ENCODE measurements at regions not wholly inside any gene's neighbourhood (a gene's known extent, or its start where the extent isn't known, plus 50 kb on each side); places are given as distances from the start of the nearest gene placed in this dataset.

DNA sequence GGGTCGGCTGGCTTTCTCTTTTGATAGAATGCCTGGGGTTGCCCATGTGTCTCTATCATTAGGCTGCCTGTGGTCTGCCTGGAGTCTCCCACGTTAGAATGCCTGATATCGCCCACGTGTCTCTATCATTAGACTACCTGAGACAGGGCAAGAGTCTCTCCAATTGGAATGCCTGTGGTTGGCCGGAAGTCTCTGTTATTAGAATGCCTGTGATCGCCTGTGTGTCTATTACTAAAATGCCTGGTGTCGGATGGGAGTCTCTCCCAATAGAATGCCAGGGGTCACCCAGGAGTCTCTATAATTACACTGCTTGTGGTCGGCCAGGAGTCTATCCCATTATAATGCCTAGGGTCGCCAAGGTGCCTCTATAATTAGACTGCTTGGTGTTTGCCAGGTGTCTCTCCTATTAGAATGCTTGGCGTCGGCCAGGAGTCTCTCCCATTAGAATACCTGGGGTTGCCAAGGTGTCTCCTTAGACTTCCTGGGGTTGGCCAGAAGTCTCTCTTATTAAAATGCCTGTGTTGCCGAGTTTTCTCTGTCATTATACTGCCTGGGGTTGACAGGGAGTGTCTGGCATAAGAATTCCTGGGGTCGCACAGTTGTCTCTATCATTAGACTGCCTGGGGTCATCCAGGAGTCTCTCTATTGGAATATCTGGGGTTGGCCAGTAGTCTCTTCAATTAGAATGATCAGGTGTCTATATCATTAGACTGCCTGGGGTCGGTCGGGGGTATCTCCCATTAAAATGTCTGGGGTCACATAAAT lies 2272.8 kb downstream of the TP53TG3F start:
- DNase-seq (ENCODE audit: low read depth in 3 of 3): no peak

DNA sequence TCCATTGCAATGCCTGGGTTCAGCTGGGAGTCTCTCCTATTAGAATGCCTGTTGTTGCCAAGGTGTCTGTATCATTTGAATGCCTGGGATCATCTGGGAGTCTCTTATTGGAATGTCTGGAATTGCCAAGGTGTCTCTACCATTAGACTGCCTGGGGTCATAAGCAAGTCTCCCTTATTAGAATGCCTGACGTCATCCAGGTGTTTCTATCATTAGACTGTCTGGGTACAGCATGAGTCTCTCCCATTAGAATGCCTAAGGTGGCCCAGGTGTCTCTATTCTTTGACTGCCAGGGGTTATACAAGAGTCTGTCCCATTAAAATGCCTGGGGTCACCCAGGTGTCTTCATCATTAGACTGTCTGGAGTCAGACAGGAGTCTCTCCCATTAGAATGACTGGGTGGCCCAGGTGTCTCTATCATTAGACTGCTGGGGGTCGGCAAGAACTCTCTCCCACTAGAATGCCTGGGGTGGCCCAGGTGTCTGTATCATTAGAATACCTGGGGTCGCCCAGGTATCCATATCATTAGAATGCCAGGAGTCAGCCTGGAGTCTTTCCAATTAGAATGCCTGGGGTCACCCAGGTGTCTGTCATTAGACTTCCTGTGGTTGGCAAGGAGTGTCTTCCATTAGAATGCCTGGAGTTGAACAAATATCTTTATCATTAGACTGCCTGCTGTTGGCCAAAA lies 2274.0 kb downstream of the TP53TG3F start:
- DNase-seq (ENCODE audit: low read depth in 3 of 3): no peak

DNA sequence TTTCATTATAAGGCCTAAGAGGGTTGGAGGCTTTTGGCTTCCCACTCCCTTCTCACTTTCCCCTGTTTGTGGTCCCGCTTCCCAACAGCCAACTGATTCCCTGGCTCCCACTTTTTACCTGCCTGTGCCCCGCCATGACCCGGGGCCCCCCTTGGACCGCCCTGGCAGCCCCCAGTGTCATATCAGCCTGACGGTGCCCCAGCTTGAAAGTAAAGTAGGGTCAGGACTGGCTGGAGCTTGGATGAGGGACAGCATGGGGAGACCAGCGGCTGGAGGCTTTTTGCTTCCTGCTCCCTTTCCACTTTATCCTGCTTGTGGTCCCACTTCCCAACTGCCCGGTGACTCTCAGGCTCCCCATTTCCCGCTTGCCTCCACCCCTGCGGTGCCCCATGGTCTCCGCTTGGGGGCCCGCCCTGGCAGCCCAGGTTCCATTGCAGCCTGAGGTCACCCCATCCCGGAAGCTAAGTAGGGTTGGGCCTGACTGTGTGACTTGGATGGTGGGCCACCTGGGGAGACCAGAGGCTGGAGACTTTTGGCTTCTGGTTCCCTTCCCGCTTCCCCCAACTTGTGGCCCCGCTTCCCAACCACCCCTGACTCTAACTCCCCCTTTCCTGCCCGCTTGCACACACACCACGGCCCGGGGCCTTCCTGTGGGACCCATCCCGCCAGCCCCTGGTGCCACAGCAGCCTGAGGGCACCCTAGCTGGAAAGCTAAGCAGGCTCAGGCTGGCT lies 2274.7 kb downstream of the TP53TG3F start:
- DNase-seq (ENCODE audit: low read depth in 3 of 3): no peak

DNA sequence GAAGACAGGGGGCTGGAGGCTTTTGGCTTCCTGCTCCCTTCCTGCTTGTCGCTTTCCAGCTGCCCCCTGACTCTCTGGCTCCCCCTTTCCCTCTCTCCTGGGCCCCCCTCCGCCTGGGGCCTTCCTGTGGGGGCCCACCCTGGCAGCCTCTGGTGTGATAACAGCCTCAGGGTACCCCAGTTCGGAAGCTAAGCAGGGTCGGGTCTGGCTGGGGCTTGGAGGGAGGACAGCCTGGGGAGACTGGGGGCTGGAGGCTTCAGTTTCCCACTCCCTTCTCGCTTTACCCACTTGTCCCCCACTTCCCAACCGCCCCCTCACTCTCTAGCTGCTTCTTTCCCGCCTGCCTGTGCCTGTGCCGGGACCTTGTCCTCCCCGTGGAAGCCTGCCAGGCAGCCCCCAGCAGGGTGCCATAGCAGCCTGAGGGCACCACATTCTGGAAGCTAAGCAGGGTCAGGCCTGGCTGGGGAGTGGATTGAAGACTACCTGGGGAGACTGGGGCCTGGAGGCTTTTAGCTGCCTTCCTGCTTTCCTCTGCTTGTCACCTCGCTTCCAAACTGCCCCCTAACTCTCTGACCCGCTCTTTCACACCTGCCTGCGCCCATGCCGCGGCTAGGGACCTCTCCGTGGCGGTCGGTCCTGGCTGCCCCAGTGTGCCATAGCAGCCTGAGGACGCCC lies 2275.5 kb downstream of the TP53TG3F start:
- no peak for DNase-seq (ENCODE audit: low read depth in 3 of 3)

DNA sequence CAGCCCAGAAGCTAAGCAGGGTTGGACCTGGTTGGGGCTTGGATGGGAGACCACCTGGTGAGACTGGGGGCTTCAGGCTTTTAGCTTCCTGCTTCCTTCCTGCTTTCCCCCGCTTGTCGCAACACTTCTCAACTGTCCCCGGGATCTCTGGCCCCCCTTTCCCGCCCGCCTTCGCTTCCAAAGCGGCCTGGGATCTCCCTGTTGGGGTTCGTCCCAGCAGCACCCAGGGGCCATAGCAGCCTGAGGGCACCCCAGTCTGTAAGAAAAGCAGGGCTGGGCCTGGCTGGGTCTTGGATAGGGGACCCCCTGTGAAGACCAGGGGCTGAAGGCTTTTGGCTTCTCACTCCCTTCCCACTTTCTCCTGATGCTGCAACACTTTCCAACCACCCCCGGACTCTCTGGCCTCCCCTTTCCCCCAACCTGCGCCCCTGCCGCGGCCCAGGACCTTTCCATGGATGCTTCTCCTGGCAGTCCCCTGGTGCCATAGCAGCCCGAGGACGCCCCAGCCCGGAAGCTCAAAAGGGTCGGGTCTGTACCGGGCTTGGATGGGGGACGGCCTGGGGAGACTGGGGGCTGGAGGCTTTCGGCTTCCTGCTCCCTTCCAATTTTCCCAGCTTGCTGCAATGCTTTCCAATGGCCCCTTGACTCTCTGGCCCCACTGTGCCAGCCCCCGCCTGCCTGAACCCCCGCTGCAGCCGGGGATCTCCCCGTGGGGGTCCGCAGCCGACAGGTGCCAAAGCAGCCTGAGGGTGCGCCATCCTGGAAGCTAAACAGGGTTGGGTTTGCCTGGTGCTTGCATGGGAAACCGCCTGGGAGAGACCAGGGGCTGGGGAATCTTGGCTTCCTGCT lies 2276.2 kb downstream of the TP53TG3F start:
- DNase-seq (ENCODE audit: low read depth in 3 of 3): no peak

DNA sequence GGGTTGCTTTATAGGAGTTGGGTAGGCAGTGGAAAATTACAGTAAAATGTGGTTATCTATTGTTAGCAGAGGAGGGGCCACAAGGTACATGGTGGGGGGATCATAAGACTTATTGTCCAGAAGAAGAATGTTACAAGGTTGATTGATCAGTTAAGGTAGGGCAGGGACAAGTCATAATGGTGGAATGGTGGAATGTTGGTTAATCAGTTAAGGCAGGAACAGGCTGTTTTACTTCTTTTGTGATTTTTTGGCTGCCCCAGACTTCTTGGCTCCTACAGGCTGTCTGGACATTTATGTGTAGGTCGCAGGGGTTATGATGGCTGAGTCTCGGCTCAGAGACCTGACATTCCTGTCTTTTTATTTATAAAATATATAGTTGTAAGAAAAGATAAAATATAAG lies 2277.1 kb downstream of the TP53TG3F start:
- DNase-seq (ENCODE audit: low read depth in 3 of 3): no peak

DNA sequence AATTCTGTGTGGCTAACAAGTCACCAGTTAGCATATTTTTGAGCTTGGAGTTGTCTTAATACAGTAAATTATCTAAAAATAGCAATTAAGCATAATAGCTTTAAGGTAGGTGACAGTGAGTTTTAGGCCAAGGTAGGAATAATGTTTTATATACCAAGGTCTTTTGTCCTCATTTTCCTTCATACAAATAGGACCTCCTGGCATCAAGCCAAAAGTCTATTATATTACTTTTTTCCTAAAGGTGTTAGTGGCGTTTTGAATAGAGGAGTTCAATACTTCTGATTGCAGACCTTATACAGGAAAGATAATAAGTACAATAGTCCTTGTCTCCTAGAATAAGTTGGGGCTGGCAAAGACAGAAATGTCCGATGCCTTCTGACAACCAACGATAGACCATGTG lies 2277.7 kb downstream of the TP53TG3F start:
- no peak for DNase-seq (ENCODE audit: low read depth in 3 of 3)

DNA sequence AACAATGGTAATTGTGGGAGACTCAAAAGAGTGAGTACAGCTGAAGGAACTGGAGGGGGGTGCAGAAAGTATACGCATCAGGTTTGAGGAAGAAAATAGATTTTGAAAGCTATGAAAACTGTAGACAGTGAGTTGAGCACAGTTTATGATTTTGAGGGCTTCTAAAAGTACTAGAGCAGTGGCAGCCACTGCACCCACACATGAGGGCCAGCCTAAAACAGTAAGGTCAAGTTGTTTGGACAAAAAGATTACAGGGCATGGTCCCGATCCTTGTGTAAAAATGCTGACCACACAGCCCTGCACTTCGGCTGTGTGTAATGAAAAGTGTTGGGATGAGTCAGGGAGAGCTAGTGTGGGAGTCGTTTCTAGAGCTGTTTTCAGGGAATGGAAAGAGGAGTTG lies 2282.1 kb downstream of the TP53TG3F start:
- no peak for DNase-seq (ENCODE audit: low read depth in 3 of 3)

DNA sequence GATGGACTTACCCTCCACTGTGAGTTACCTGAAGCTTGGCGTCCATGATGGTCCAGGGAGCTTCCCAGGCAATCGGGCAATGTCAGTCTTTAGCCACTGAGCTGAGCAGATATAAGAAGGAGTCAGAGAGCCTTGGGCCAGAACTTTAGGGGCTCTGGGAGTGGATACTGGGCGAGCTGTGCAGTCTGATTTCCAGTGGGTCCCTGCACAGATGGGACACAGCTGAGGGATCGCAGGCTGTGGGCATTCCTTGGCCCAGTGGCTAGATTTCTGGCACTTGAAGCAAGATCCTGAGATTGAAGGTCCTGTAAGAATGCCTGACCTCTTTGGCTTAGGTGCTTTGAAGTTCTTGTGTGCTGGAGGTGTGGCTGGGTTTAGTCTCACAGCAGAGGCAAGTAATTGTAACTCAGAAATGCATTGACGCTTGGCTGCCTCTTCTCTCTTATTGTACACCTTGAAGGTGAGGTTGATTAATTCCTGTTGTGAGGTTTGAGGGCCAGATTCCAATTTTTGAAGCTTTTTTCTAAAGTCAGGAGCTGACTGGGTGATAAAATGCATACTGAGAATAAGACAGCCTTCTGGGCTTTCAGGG lies 2283.8 kb downstream of the TP53TG3F start:
- no peak for DNase-seq (ENCODE audit: low read depth in 3 of 3)

DNA sequence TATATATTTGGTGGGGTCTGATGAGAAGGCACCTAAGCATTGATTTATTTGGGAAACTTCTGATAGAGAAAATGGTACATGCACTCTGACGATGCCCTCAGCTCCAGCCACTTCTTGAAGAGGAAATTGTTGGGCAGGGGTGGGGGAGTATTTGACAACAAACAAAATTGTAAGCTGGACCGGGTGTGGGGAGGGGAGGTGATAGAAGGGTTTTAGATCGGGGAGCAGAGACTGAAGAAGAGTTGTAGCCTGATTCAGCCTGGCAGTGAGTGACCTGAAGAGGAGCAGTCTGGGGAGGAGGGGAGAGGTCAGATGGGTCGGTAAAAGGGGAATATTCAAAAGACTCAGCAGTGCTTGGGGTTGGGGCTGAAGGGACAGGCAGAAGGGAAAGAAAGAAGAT lies 2284.7 kb downstream of the TP53TG3F start:
- no peak for DNase-seq (ENCODE audit: low read depth in 3 of 3)

DNA sequence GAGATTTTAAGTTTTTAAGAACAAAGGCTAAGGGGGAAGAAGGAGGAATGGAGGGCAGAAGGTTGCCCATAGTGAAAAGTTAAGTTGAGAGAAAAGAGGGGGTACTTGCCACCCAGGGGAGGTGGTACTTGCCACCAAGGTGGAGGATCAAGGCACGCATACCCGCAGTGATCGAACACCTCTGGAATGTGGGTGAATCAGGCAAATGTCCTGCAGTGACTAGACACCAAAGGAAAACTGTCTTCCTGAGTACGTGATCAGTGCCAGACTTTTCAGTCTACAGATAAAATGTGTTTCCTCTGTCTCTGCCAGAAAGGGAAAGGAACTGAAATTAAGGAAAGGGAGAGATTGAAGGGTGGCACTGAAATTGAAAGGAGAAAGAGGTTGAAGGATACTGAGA lies 2285.3 kb downstream of the TP53TG3F start:
- no peak for DNase-seq (ENCODE audit: low read depth in 3 of 3)

DNA sequence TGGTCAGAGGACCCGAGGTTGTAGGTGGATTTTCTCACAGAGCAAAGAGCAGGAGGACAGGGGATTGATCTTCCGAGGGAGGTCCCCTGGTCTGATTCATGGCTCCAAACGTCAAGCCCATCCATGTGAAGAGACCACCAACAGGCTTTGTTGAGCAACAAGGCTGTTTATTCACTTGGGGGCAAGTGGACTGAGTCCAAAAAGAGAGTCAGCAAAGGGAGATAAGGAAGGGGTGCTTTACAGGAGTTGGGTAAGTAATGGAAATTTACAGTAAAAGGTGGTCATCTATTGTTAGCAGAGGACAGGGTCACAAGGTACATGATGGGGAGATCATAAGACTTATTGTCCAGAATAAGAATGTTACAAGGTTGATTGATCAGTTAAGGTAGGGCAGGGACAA lies 2285.8 kb downstream of the TP53TG3F start:
- no peak for DNase-seq (ENCODE audit: low read depth in 3 of 3)

DNA sequence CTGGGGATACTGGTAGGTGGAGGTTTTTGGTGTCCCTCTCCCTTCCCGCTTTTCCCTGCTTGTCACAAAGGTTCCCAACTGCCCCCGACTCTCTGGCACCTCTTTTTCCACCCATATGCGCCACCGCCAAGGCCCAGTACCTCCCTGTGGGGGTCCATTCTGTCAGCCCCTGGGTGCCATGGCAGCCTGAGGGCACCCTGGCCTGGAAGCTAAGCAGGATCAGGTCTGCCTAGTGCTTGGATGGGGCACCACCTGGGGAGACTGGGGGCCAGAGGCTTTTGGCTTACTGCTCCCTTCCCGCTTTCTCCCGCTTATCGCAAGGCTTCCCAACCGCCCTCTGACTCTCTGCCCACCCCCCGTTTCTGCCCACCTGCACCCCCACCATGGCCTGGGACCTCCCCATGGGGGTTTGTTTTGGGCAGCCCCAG lies 2286.4 kb downstream of the TP53TG3F start:
- DNase-seq (ENCODE audit: low read depth in 3 of 3): no peak

DNA sequence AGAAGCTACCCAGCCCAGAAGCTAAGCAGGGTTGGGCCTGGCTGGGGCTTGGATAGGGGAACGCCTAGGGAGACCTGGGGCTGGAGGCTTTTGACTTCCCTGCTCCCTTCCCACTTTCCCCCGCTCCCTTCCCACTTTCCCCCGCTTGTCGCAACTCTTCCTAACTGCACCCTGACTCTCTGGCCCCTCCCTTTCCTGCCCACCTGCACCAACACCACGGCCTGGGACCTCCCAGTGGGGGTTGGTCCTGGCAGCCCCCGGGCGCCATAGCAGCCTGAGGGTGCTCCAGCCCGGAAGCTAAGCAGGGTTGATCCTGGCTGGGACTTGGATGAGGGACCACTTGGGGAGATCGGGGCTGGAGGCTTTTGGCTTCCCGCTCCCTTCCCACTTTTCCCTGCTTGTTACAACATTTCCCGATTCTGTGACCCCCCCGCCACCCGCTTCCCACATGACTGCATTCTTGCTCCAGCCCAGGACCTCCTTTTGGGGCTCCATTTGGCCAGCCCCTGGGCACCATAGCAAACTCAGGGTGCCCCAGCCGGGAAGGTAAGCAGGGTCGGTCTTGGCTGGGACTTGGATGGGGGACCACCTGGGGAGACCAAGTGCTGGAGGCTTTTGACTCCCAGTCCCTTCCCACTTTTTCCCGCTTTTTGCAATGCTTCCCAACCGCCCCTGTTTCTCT lies 2287.0 kb downstream of the TP53TG3F start:
- no peak for DNase-seq (ENCODE audit: low read depth in 3 of 3)

DNA sequence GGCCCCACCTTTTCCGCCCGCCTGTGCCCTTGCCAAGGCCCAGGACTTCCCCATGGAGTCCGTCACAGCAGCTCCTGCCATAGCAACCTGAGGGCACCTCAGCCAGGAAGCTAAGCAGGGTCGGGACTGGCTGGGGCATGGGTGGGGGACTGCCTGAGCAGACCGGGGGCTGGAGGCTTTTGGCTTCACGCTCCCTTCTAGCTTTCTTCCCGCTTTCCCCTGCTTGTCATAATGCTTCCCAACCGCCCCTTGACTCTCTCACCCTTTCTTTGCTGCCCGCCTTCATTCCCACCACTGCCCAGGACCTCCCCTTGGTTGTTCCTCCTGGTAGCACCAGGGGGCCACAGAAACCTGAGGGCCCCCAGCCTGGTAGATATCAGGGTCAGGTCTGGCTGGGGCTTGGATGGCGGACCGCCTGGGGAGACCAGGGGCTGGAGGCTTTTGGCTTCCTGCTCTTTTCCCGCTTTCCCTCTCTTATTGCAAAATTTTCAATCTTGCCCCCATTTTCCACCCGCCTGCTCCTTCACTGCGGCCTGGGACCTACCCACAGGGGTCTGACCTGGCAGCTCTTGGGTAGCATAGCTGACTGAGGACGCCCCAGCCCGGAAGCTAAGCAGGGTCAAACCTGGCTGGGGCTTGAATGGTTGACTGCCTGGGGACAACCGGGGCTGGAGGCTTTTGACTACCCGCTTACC lies 2287.7 kb downstream of the TP53TG3F start:
- DNase-seq (ENCODE audit: low read depth in 3 of 3): no peak

DNA sequence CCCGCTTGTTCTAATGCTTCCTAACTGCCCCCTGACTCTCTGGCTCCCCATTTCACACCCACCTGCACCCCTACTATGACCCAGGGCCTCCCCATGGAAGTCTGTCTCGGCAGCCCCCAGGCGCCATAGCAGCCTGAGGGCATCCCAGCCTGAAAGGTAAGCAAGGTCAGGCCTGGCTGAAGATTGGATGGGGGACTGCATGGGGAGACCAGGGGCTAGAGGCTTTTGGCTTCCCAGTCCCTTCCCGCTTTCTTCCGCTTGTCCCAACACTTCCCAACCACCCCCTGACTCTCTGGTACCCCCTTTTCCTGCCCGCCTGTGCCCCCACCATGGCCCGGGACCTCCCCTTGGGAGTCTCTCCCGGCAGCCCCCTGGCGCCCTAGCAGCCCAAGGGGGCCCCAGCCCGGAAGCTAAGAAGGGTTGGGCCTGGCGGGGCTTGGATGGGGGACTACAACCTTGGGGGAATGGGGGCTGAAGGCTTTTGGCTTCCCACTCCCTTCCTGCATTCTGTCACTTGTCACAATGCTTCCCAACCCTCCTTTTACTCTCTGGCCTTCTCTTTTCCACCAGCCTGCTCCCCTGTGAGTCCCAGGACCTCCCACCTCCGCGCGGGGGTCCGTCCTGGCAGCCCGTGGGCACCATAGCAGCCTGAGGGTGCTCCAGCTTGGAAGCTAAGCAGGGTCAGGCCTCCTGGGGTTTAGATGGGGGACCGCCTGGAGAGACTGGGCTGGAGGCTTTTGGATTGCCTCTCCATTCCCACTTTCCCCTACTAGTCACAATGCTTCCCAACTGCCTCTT lies 2288.4 kb downstream of the TP53TG3F start:
- no peak for DNase-seq (ENCODE audit: low read depth in 3 of 3)

DNA sequence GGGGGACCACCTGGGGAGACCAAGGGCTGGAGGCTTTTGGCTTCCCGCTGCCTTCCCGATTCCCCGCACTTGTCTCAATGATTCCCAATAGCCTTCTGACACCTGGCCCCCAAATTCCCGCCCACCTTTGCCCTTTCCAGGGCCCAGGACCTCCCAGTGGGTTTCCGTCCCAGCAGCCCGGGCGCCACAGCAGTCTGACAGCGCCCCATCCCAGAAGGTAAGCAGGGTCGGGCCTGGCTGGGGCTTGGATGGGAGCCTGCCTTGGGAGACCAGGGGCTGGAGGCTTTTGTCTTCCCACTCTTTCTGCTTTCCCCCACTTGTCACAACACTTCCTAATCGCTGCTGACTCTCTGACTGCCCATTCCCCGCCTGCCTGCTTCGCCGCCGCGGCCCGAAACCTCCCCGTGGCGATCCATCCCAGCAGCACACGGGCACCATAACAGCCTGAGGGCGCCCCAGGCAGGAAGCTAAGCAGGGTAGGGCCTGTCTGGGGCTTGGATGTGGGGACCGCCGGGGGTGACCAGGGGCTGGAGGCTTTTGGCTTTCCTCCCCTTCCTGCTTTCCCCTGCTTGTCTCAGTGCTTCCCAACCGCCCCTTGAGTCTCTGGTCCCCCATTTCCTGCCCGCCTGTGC lies 2289.3 kb downstream of the TP53TG3F start:
- no peak for DNase-seq (ENCODE audit: low read depth in 3 of 3)
